GM12878 (cell line): ENCODE measurements at regions not wholly inside any gene's neighbourhood (a gene's known extent, or its start where the extent isn't known, plus 50 kb on each side); places are given as distances from the start of the nearest gene placed in this dataset.

Experiments used
- ATAC-seq: fragments of 200-7000 bp; cut with Tn5 transposase; 3 replicates; pipeline ENCODE4 v1.9.1; 2020; ENCODE audit warnings: mild to moderate bottlenecking, moderate library complexity
- BruUV-seq: library from RNA; stranded (reverse); fragments of 400-500 nt; replicated peaks from 2 replicates; lab custom pipeline; 2021; lab: Mats Ljungman, UMichigan
- CTCF ChIA-PET: fragments of 300-600 bp; sonication (Branson Sonifier 250); formaldehyde crosslinking; extraction: SDS; loops from one replicate; lab custom pipeline; 2021; ENCODE audit warnings: inconsistent platforms; lab: Yijun Ruan, JAX
- POLR2A ChIA-PET: fragments of 350-600 bp; formaldehyde crosslinking; extraction: SDS; loops from one replicate; lab custom pipeline; 2021; ENCODE audit warnings: inconsistent platforms; lab: Charles Lee
- RAD21 ChIA-PET: fragments of 300-600 bp; sonication (Branson Sonifier 250); formaldehyde crosslinking; loops from one replicate; lab custom pipeline; 2023; ENCODE audit warnings: antibody characterized with exemption; ENCODE audit not compliant: unreplicated experiment; lab: Charles Lee
- SMC1A ChIA-PET: fragments of 300-600 bp; sonication (Branson Sonifier 250); formaldehyde crosslinking; loops from one replicate; lab custom pipeline; 2023; ENCODE audit not compliant: unreplicated experiment, uncharacterized antibody; lab: Charles Lee
- DNase-seq: peaks from one replicate; pipeline ENCODE4 v3.0.0-alpha.2; 2011; ENCODE audit warnings: low read depth, low spot score
- FAIRE-seq: peaks from 3 replicates; lab custom pipeline; 2011; peaks lifted over from hg19 to GRCh38; lab: Jason Lieb, UNC
- H2AFZ ChIP-seq: 2 replicates; pipeline ENCODE4 v1.6.0; 2011; ENCODE audit warnings: low read depth, low read length, control low read depth; ENCODE audit not compliant: control insufficient read depth
- H3K27ac ChIP-seq: 2 replicates; pipeline ENCODE4 v1.5.1; 2011; ENCODE audit warnings: control low read depth; ENCODE audit not compliant: control insufficient read depth, insufficient read depth
- H3K27me3 ChIP-seq, 2 experiments: replicated peaks in 1 of 2; 2 replicates each; pipeline versions ENCODE4 v1.6.0 to v1.6.1; 2011; ENCODE audit warnings: low read length in 1 of 2; ENCODE audit not compliant: control insufficient read depth in 2 of 2, insufficient read depth in 2 of 2
- H3K36me3 ChIP-seq, 2 experiments: 2 replicates each; pipeline ENCODE4 v1.5.1; 2011; ENCODE audit warnings: low read length in 1 of 2; ENCODE audit not compliant: control insufficient read depth in 2 of 2, insufficient read depth in 2 of 2
- H3K4me1 ChIP-seq: 2 replicates; pipeline ENCODE4 v1.6.1; 2011; ENCODE audit warnings: mild to moderate bottlenecking, low read length, moderate library complexity, mixed read lengths; ENCODE audit not compliant: control insufficient read depth, insufficient read depth
- H3K4me2 ChIP-seq: 2 replicates; pipeline ENCODE4 v1.6.0; 2011; ENCODE audit warnings: control low read depth; ENCODE audit not compliant: control insufficient read depth, insufficient read depth
- H3K4me3 ChIP-seq: fragments of 200-600 bp; sonication (generic); 2 replicates; pipeline ENCODE4 v1.5.1; 2016
- H3K79me2 ChIP-seq: 2 replicates; pipeline ENCODE4 v1.6.0; 2011; ENCODE audit warnings: low read length; ENCODE audit not compliant: control insufficient read depth, insufficient read depth
- H3K9ac ChIP-seq: 2 replicates; pipeline ENCODE4 v1.8.0; 2011; ENCODE audit warnings: low read length, control low read depth, mixed read lengths; ENCODE audit not compliant: control insufficient read depth, insufficient read depth
- H3K9me3 ChIP-seq: replicated peaks from 3 replicates; pipeline ENCODE4 v1.5.1; 2011; ENCODE audit warnings: mild to moderate bottlenecking, low read length; ENCODE audit not compliant: control insufficient read depth, insufficient read depth
- H4K20me1 ChIP-seq: 2 replicates; pipeline ENCODE4 v1.6.0; 2011; ENCODE audit not compliant: control insufficient read depth, insufficient read depth
- BHLHE40 ChIP-seq, 2 experiments: fragments of 450-650 bp in 1 of 2; IDR thresholded peaks; 2 replicates each; pipeline ENCODE4 v1.6.1; 2011 to 2017; ENCODE audit warnings: low read depth in 2 of 2, borderline replicate concordance in 1 of 2, improper control_type of control experiment in 1 of 2, low read length in 1 of 2, mild to moderate bottlenecking in 1 of 2
- CBX3 ChIP-seq: fragments of 200-600 bp; sonication (generic); IDR thresholded peaks from 2 replicates; pipeline ENCODE4 v1.6.1; 2016; ENCODE audit warnings: low read depth, borderline replicate concordance
- CHD1 ChIP-seq: IDR thresholded peaks from 2 replicates; pipeline ENCODE4 v1.6.1; 2012; ENCODE audit warnings: low read depth, low read length, improper control_type of control experiment
- CHD4 ChIP-seq: fragments of 200-600 bp; sonication (generic); IDR thresholded peaks from 2 replicates; pipeline ENCODE4 v1.6.1; 2016; ENCODE audit warnings: mild to moderate bottlenecking
- EGR1 ChIP-seq, 2 experiments: IDR thresholded peaks; 1 replicate in 1 of 2; 2 replicates in 1 of 2; pipeline ENCODE4 v1.6.1; 2011 to 2012; ENCODE audit warnings: low read depth in 2 of 2, low read length in 2 of 2, borderline replicate concordance in 1 of 2, mild to moderate bottlenecking in 1 of 2, moderate library complexity in 1 of 2
- ETV6 ChIP-seq, 2 experiments: fragments of 450-650 bp in 1 of 2; IDR thresholded peaks in 1 of 2; conservative IDR thresholded peaks in 1 of 2; 2 replicates each; pipeline ENCODE4 v1.6.1; 2014; ENCODE audit warnings: antibody characterized with exemption in 1 of 2, borderline replicate concordance in 1 of 2, low read depth in 1 of 2, mild to moderate bottlenecking in 1 of 2, moderate library complexity in 1 of 2
- KAT2A ChIP-seq: conservative IDR thresholded peaks from 2 replicates; pipeline ENCODE4 v1.6.1; 2011; ENCODE audit warnings: low read depth, low read length; ENCODE audit not compliant: control insufficient read depth
- NFXL1 ChIP-seq: fragments of 450-650 bp; IDR thresholded peaks from 2 replicates; pipeline ENCODE4 v1.6.1; 2017; ENCODE audit warnings: antibody characterized with exemption, mild to moderate bottlenecking, borderline replicate concordance
- NR2C1 ChIP-seq: fragments of 450-650 bp; IDR thresholded peaks from 2 replicates; pipeline ENCODE4 v1.6.1; 2017; ENCODE audit warnings: antibody characterized with exemption, mild to moderate bottlenecking, moderate library complexity
- RB1 ChIP-seq: fragments of 450-650 bp; formaldehyde crosslinking; IDR thresholded peaks from 2 replicates; pipeline ENCODE4 v1.6.1; 2017; ENCODE audit warnings: mild to moderate bottlenecking, borderline replicate concordance
- SMAD5 ChIP-seq: IDR thresholded peaks from 2 replicates; pipeline ENCODE4 v1.6.1; 2016; ENCODE audit warnings: antibody characterized with exemption, low read depth
- SREBF2 ChIP-seq: IDR thresholded peaks from 2 replicates; pipeline ENCODE4 v1.6.1; 2012; ENCODE audit warnings: mild to moderate bottlenecking, low read length
- STAT1 ChIP-seq: fragments of 450-650 bp; conservative IDR thresholded peaks from 2 replicates; pipeline ENCODE4 v1.6.1; 2014; ENCODE audit warnings: antibody characterized with exemption, mild to moderate bottlenecking
- SUPT20H ChIP-seq: IDR thresholded peaks from 2 replicates; pipeline ENCODE4 v1.6.1; 2011; ENCODE audit warnings: low read depth, mild to moderate bottlenecking, low read length, moderate library complexity, borderline replicate concordance; ENCODE audit not compliant: control insufficient read depth
- YBX1 ChIP-seq: fragments of 450-650 bp; IDR thresholded peaks from 2 replicates; pipeline ENCODE4 v1.6.1; 2016; ENCODE audit warnings: antibody characterized with exemption
- ZNF274 ChIP-seq: IDR thresholded peaks from one replicate; pipeline ENCODE4 v1.8.0; 2011; ENCODE audit not compliant: insufficient read length, insufficient read depth
- WGBS: methylation state at CpG from one replicate; pipeline ENCODE4 v1.1.6; 2016; ENCODE audit warnings: low lambda C conversion rate; ENCODE audit not compliant: insufficient replicate concordance, insufficient coverage; ENCODE audit errors: missing lambda C conversion rate; 5-methylcytosine and 5-hydroxymethylcytosine counted together
- in situ Hi-C: fragments of 300-500 bp; cut with MboI; formaldehyde crosslinking; loops from 9 replicates; pipeline ENCODE4 v1.14.3; 2018; ENCODE audit warnings: mixed read lengths
- intact Hi-C: fragments of 100-400 bp; cut with micrococcal nuclease; formaldehyde crosslinking; loops from one replicate; pipeline ENCODE4 v1.14.2; 2022; ENCODE audit not compliant: unreplicated experiment
- TF ChIP-seq, protein P1 (sequence below): fragments of 450-650 bp; IDR thresholded peaks from 2 replicates; pipeline ENCODE4 v1.6.1; 2017; ENCODE audit warnings: mild to moderate bottlenecking, moderate library complexity
- TF ChIP-seq, protein P2 (sequence below): fragments of 450-650 bp; IDR thresholded peaks from 2 replicates; pipeline ENCODE4 v1.6.1; 2016; ENCODE audit warnings: mild to moderate bottlenecking
- TF ChIP-seq, protein P3 (sequence below): IDR thresholded peaks from 2 replicates; pipeline ENCODE4 v1.6.1; 2012; ENCODE audit warnings: low read depth, low read length, improper control_type of control experiment

DNA sequence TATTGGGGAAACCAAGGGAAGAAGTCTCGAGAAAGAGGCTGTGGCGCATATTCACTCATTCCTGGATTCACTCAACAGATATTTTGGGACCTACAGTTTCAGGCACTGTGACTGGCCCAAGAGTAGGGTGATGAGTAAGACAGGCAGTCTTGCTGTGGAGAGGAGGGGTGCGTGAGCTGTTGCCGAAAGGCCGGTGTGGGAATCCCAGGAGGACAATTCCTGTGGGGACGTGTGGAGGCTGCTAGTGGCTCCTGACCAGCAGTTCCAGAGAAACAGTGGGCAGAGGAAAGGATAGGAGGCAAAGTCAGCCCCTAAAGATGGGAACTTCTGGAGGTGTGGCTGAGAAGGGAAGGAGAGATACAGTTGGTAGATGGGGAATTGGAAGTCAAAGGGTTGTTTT lies 59.3 kb upstream of the GRB10 start (continued):
- TF ChIP-seq RB1 = no peak
- no peak for TF ChIP-seq CHD4
- TF ChIP-seq EGR1 (IDR thresholded peaks at IDR 0.05; ENCODE audit: borderline replicate concordance in 1 of 2, low read depth in 2 of 2, low read length in 2 of 2) = no peak
- no peak for TF ChIP-seq YBX1
- TF ChIP-seq SUPT20H = no peak

- BruUV-seq = no TSS peak
- TF ChIP-seq, protein P1, sequence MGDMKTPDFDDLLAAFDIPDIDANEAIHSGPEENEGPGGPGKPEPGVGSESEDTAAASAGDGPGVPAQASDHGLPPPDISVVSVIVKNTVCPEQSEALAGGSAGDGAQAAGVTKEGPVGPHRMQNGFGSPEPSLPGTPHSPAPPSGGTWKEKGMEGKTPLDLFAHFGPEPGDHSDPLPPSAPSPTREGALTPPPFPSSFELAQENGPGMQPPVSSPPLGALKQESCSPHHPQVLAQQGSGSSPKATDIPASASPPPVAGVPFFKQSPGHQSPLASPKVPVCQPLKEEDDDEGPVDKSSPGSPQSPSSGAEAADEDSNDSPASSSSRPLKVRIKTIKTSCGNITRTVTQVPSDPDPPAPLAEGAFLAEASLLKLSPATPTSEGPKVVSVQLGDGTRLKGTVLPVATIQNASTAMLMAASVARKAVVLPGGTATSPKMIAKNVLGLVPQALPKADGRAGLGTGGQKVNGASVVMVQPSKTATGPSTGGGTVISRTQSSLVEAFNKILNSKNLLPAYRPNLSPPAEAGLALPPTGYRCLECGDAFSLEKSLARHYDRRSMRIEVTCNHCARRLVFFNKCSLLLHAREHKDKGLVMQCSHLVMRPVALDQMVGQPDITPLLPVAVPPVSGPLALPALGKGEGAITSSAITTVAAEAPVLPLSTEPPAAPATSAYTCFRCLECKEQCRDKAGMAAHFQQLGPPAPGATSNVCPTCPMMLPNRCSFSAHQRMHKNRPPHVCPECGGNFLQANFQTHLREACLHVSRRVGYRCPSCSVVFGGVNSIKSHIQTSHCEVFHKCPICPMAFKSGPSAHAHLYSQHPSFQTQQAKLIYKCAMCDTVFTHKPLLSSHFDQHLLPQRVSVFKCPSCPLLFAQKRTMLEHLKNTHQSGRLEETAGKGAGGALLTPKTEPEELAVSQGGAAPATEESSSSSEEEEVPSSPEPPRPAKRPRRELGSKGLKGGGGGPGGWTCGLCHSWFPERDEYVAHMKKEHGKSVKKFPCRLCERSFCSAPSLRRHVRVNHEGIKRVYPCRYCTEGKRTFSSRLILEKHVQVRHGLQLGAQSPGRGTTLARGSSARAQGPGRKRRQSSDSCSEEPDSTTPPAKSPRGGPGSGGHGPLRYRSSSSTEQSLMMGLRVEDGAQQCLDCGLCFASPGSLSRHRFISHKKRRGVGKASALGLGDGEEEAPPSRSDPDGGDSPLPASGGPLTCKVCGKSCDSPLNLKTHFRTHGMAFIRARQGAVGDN = no peak
- TF ChIP-seq SMAD5 = no peak
- TF ChIP-seq ETV6 (conservative IDR thresholded peaks at IDR 0.05 in 1 of 2, IDR thresholded peaks at IDR 0.05 in 1 of 2; ENCODE audit: borderline replicate concordance in 1 of 2, low read depth in 1 of 2) = no peak
- no peak for TF ChIP-seq NR2C1
- no peak for TF ChIP-seq KAT2A
- TF ChIP-seq SREBF2 = no peak
- TF ChIP-seq, protein P2, sequence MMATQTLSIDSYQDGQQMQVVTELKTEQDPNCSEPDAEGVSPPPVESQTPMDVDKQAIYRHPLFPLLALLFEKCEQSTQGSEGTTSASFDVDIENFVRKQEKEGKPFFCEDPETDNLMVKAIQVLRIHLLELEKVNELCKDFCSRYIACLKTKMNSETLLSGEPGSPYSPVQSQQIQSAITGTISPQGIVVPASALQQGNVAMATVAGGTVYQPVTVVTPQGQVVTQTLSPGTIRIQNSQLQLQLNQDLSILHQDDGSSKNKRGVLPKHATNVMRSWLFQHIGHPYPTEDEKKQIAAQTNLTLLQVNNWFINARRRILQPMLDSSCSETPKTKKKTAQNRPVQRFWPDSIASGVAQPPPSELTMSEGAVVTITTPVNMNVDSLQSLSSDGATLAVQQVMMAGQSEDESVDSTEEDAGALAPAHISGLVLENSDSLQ = no peak
- TF ChIP-seq CBX3 = no peak
- TF ChIP-seq, protein P3, sequence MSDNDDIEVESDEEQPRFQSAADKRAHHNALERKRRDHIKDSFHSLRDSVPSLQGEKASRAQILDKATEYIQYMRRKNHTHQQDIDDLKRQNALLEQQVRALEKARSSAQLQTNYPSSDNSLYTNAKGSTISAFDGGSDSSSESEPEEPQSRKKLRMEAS = no peak
- TF ChIP-seq ZNF274 = no peak
- no peak for TF ChIP-seq NFXL1
- no peak for TF ChIP-seq STAT1
- TF ChIP-seq BHLHE40 (IDR thresholded peaks at IDR 0.05; ENCODE audit: borderline replicate concordance in 1 of 2, low read depth in 2 of 2, low read length in 1 of 2) = no peak
- TF ChIP-seq CHD1 = no peak
- Histone ChIP-seq H3K4me3 (no peak overlapping the region), H3K27me3 (no peaks in the 10 kb centered on the region), H4K20me1 (no peaks in the 10 kb centered on the region), H3K9me3 (no peaks in the 10 kb centered on the region), H3K4me2 (no peak overlapping the region), H2AFZ (no peak overlapping the region), H3K27ac (no peak overlapping the region), H3K36me3 (no peaks in the 10 kb centered on the region), H3K4me1 (no peaks in the 10 kb centered on the region), H3K79me2 (no peaks in the 10 kb centered on the region), H3K9ac (no peak overlapping the region)
- SMC1A ChIA-PET = no interaction called here
- ATAC-seq (no peak), DNase-seq (no peak), FAIRE-seq (no peak)
- CTCF ChIA-PET = no interaction called here
- intact Hi-C loops = no loop called here
- in situ Hi-C loops = no loop called here
- RAD21 ChIA-PET = no interaction called here
- POLR2A ChIA-PET = no interaction called here
- 12% methylated on average over 10 of the region's 10 CpGs for WGBS
These were observed 56.1 kb upstream of the GRB10 start for GRCh38 chr7:50838675-50839377.
